Left lung (tissue), 4 donors: ENCODE measurements at regions not wholly inside any gene's neighbourhood (a gene's known extent, or its start where the extent isn't known, plus 50 kb on each side); places are given as distances from the start of the nearest gene placed in this dataset.

Source experiments
- ATAC-seq: fragments of 200-7000 bp; cut with Tn5 transposase; one replicate; pipeline ENCODE4 v1.9.1; 2020; ENCODE audit warnings: moderate library complexity
- DNase-seq, 4 donors: peaks; one replicate each; pipeline ENCODE4 v3.0.0-alpha.2; 2013 to 2020
- H3K27ac ChIP-seq, 2 donors: fragments of 200-600 bp; sonication (generic) in 1 of 2; one replicate each; pipeline versions ENCODE4 v1.5.0 to v1.8.0; 2020 to 2021
- H3K27me3 ChIP-seq, 2 donors: fragments of 200-600 bp; sonication (generic) in 1 of 2; one replicate each; pipeline versions ENCODE4 v1.5.0 to v1.8.0; 2020 to 2021
- H3K36me3 ChIP-seq, 2 donors: fragments of 200-600 bp; sonication (generic) in 1 of 2; one replicate each; pipeline versions ENCODE4 v1.5.0 to v1.8.0; 2020 to 2021
- H3K4me1 ChIP-seq, 2 donors: fragments of 200-600 bp; one replicate each; pipeline ENCODE4 v1.8.0; 2021
- H3K4me3 ChIP-seq, 2 donors: fragments of 200-600 bp; sonication (generic) in 1 of 2; one replicate each; pipeline versions ENCODE4 v1.5.0 to v1.8.0; 2020 to 2021; ENCODE audit warnings: mild to moderate bottlenecking in 1 of 2
- H3K9me3 ChIP-seq, 2 donors: fragments of 200-600 bp; sonication (generic) in 1 of 2; one replicate each; pipeline versions ENCODE4 v1.5.0 to v1.8.0; 2020 to 2021
- CTCF ChIP-seq, 2 donors: fragments of 200-600 bp; sonication (generic) in 1 of 2; IDR thresholded peaks; one replicate each; pipeline versions ENCODE4 v1.5.0 to v1.8.0; 2021; ENCODE audit warnings: antibody characterized with exemption in 2 of 2
- intact Hi-C, 2 donors: fragments of 100-400 bp; cut with DNase I; formaldehyde crosslinking; loops; one replicate each; pipeline versions ENCODE4 v1.11.2 to v1.14.2; 2022
- donor health status: DM: no; HTN: yes; CAD: no.
- donor health status: DM: no; HTN: no; CAD: no.

GRCh38 chr4:176874721-176875445, 82.2 kb upstream of the VEGFC start:
- intact Hi-C loops = no loop called here
- TF ChIP-seq CTCF (IDR thresholded peaks at IDR 0.05) = no peak
- Histone ChIP-seq H3K9me3 (no peaks in the 10 kb centered on the region), H3K36me3 (no peaks in the 10 kb centered on the region), H3K27ac (no peak overlapping the region), H3K4me3 (no peak overlapping the region), H3K27me3 (no peaks in the 10 kb centered on the region), H3K4me1 (no peaks in the 10 kb centered on the region)
- DNase-seq (no peak), ATAC-seq (no peak)

- no peaks in the 10 kb centered on the region for H3K27me3 ChIP-seq
- intact Hi-C loops = no loop called here
- TF ChIP-seq CTCF (IDR thresholded peaks at IDR 0.05) = no peak
- H3K36me3 ChIP-seq = no peaks in the 10 kb centered on the region
- H3K27ac ChIP-seq = no peak overlapping the region
- no peaks in the 10 kb centered on the region for H3K4me1 ChIP-seq
- H3K9me3 ChIP-seq = no peaks in the 10 kb centered on the region
- DNase-seq = no peak
- H3K4me3 ChIP-seq = no peak overlapping the region
- no peak for ATAC-seq
These were observed 82.8 kb upstream of the VEGFC start for GRCh38 chr4:176875446-176875930.

GRCh38 chr4:176879380-176880116, 86.8 kb upstream of the VEGFC start:
- H3K27ac ChIP-seq = no peak overlapping the region
- intact Hi-C loops = no loop called here
- TF ChIP-seq CTCF (IDR thresholded peaks at IDR 0.05) = no peak

GRCh38 chr4:176882206-176882605, 89.5 kb upstream of the VEGFC start:
- Histone ChIP-seq H3K4me3 (no peak overlapping the region), H3K27ac (no peak overlapping the region), H3K4me1 (no peaks in the 10 kb centered on the region), H3K9me3 (no peaks in the 10 kb centered on the region), H3K36me3 (no peaks in the 10 kb centered on the region), H3K27me3 (no peaks in the 10 kb centered on the region)
- TF ChIP-seq CTCF (IDR thresholded peaks at IDR 0.05) = no peak
- ATAC-seq (no peak), DNase-seq (no peak)
- intact Hi-C loops = no loop called here

More at GRCh38 chr4:176879380-176880116, 86.8 kb upstream of the VEGFC start:
- Histone ChIP-seq H3K4me3 (no peak overlapping the region), H3K27me3 (no peaks in the 10 kb centered on the region), H3K9me3 (no peaks in the 10 kb centered on the region), H3K36me3 (no peaks in the 10 kb centered on the region), H3K4me1 (no peaks in the 10 kb centered on the region)
- ATAC-seq (no peak), DNase-seq (no peak)

GRCh38 chr4:176883108-176883550, 90.4 kb upstream of the VEGFC start:
- Histone ChIP-seq H3K27ac (no peak overlapping the region), H3K36me3 (no peaks in the 10 kb centered on the region), H3K4me3 (no peak overlapping the region), H3K4me1 (no peaks in the 10 kb centered on the region), H3K27me3 (no peaks in the 10 kb centered on the region), H3K9me3 (no peaks in the 10 kb centered on the region)
- TF ChIP-seq CTCF (IDR thresholded peaks at IDR 0.05) = no peak
- ATAC-seq (peak; percentile 22), DNase-seq (no peak)
- intact Hi-C loops = no loop called here
